ENCODE measurements at regions not wholly inside any gene's neighbourhood (a gene's known extent, or its start where the extent isn't known, plus 50 kb on each side); places are given as distances from the start of the nearest gene placed in this dataset.

- Histone ChIP-seq H3K27ac (ENCODE audit: low read depth in 2 of 2, low read length in 2 of 2) (no peak overlapping the region), H3K4me3 (ENCODE audit: low read length in 3 of 3) (no peak overlapping the region), H3K4me1 (ENCODE audit: control insufficient read depth in 2 of 3, insufficient read depth in 2 of 3, low read depth in 1 of 3, low read length in 3 of 3) (no peaks in the 10 kb centered on the region), H3K9me3 (ENCODE audit: control insufficient read depth in 2 of 3, insufficient read depth in 1 of 3, low read length in 3 of 3) (no peaks in the 10 kb centered on the region), H3K9ac (ENCODE audit: low read length in 3 of 3) (no peak overlapping the region), H3K27me3 (ENCODE audit: control insufficient read depth, insufficient read depth, low read length) (no peaks in the 10 kb centered on the region), H3K36me3 (ENCODE audit: control insufficient read depth in 2 of 3, insufficient read depth in 3 of 3, low read length in 3 of 3) (no peaks in the 10 kb centered on the region)
- intact Hi-C loops (cut with DNase I): no loop called here
- no peak for FAIRE-seq
- no peak for TF ChIP-seq CTCF (IDR thresholded peaks at IDR 0.05; ENCODE audit: borderline replicate concordance, extremely low read depth, insufficient read depth)
- DNase-seq: no peak
Observed at GRCh38 chrX:117002981-117003380, 540.2 kb upstream of the CT83 start.

GRCh38 chrX:116975517-116975916 lies 512.7 kb upstream of the CT83 start:
- no peaks in the 10 kb centered on the region for H3K36me3 ChIP-seq (ENCODE audit: control insufficient read depth in 2 of 3, insufficient read depth in 3 of 3, low read length in 3 of 3)
- no peak overlapping the region for H3K4me3 ChIP-seq (ENCODE audit: low read length in 3 of 3)
- intact Hi-C loops (cut with DNase I): no loop called here
- no peaks in the 10 kb centered on the region for H3K9me3 ChIP-seq (ENCODE audit: control insufficient read depth in 2 of 3, insufficient read depth in 1 of 3, low read length in 3 of 3)
- no peak for TF ChIP-seq CTCF (IDR thresholded peaks at IDR 0.05; ENCODE audit: borderline replicate concordance, extremely low read depth, insufficient read depth)
- no peak overlapping the region for H3K9ac ChIP-seq (ENCODE audit: low read length in 3 of 3)
- FAIRE-seq (no peak), DNase-seq (no peak)
- H3K4me1 ChIP-seq (ENCODE audit: control insufficient read depth in 2 of 3, insufficient read depth in 2 of 3, low read depth in 1 of 3, low read length in 3 of 3): no peaks in the 10 kb centered on the region
- H3K27ac ChIP-seq (ENCODE audit: low read depth in 2 of 2, low read length in 2 of 2): no peak overlapping the region
- H3K27me3 ChIP-seq (ENCODE audit: control insufficient read depth, insufficient read depth, low read length): no peaks in the 10 kb centered on the region

GRCh38 chrX:116972362-116972761 lies 509.6 kb upstream of the CT83 start:
- FAIRE-seq: no peak
- H3K27me3 ChIP-seq (ENCODE audit: control insufficient read depth, insufficient read depth, low read length): no peaks in the 10 kb centered on the region
- no peak for TF ChIP-seq CTCF (IDR thresholded peaks at IDR 0.05; ENCODE audit: borderline replicate concordance, extremely low read depth, insufficient read depth)

GRCh38 chrX:116961872-116962582 lies 499.3 kb upstream of the CT83 start:
- intact Hi-C loops (cut with DNase I): no loop called here
- H3K9me3 ChIP-seq (ENCODE audit: control insufficient read depth in 2 of 3, insufficient read depth in 1 of 3, low read length in 3 of 3): no peaks in the 10 kb centered on the region
- H3K4me3 ChIP-seq (ENCODE audit: low read length in 3 of 3): no peak overlapping the region
- no peaks in the 10 kb centered on the region for H3K27me3 ChIP-seq (ENCODE audit: control insufficient read depth, insufficient read depth, low read length)
- no peaks in the 10 kb centered on the region for H3K4me1 ChIP-seq (ENCODE audit: control insufficient read depth in 2 of 3, insufficient read depth in 2 of 3, low read depth in 1 of 3, low read length in 3 of 3)
- no peak overlapping the region for H3K9ac ChIP-seq (ENCODE audit: low read length in 3 of 3)
- TF ChIP-seq CTCF (IDR thresholded peaks at IDR 0.05; ENCODE audit: borderline replicate concordance, extremely low read depth, insufficient read depth): no peak
- no peak overlapping the region for H3K27ac ChIP-seq (ENCODE audit: low read depth in 2 of 2, low read length in 2 of 2)
- H3K36me3 ChIP-seq (ENCODE audit: control insufficient read depth in 2 of 3, insufficient read depth in 3 of 3, low read length in 3 of 3): no peaks in the 10 kb centered on the region
- DNase-seq (peak in 2 of 5 donors; percentile 3 to 32), FAIRE-seq (no peak)

More at GRCh38 chrX:116972362-116972761, 509.6 kb upstream of the CT83 start:
- H3K27ac ChIP-seq (ENCODE audit: low read depth in 2 of 2, low read length in 2 of 2): no peak overlapping the region
- no peaks in the 10 kb centered on the region for H3K9me3 ChIP-seq (ENCODE audit: control insufficient read depth in 2 of 3, insufficient read depth in 1 of 3, low read length in 3 of 3)
- H3K4me1 ChIP-seq (ENCODE audit: control insufficient read depth in 2 of 3, insufficient read depth in 2 of 3, low read depth in 1 of 3, low read length in 3 of 3): no peaks in the 10 kb centered on the region
- no peaks in the 10 kb centered on the region for H3K36me3 ChIP-seq (ENCODE audit: control insufficient read depth in 2 of 3, insufficient read depth in 3 of 3, low read length in 3 of 3)
- intact Hi-C loops (cut with DNase I): no loop called here
- no peak for DNase-seq
- no peak overlapping the region for H3K9ac ChIP-seq (ENCODE audit: low read length in 3 of 3)
- H3K4me3 ChIP-seq (ENCODE audit: low read length in 3 of 3): no peak overlapping the region
